ENCODE measurements at regions not wholly inside any gene's neighbourhood (a gene's known extent, or its start where the extent isn't known, plus 50 kb on each side); places are given as distances from the start of the nearest gene placed in this dataset.

DNA sequence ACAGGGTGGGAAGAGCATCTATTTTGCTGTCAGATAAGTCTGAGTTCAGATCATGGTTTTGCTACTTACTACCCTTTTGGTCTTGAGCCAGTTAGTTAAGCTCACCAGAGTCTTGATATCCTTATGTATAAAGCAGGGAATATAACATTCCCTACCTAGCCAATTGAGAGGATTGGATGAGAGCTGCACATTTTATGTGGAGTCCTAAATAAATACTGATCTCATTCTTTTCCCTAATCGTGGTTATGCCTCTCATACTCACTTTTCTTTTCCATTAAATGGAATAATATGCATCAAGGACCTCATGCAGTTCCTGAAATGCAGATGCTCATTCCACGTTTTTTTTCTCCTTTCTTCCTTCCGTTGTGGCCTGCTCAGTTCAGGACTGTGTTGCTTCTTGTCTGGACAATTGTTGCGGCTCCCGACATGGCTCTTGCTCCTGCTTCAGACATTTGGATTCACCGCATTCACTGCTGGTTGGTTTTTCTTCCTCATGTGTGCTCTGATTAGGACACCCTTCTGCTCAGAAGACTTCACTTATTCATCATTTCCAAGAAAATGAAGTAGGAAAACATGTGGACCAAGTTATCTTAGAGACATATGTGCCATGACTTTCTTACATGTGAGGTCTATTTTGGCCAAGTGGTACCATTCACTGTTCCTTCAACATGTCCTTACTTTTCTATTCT, 90.2 kb downstream of the NFKBIZ start (continued):
- TF ChIP-seq, protein P1, sequence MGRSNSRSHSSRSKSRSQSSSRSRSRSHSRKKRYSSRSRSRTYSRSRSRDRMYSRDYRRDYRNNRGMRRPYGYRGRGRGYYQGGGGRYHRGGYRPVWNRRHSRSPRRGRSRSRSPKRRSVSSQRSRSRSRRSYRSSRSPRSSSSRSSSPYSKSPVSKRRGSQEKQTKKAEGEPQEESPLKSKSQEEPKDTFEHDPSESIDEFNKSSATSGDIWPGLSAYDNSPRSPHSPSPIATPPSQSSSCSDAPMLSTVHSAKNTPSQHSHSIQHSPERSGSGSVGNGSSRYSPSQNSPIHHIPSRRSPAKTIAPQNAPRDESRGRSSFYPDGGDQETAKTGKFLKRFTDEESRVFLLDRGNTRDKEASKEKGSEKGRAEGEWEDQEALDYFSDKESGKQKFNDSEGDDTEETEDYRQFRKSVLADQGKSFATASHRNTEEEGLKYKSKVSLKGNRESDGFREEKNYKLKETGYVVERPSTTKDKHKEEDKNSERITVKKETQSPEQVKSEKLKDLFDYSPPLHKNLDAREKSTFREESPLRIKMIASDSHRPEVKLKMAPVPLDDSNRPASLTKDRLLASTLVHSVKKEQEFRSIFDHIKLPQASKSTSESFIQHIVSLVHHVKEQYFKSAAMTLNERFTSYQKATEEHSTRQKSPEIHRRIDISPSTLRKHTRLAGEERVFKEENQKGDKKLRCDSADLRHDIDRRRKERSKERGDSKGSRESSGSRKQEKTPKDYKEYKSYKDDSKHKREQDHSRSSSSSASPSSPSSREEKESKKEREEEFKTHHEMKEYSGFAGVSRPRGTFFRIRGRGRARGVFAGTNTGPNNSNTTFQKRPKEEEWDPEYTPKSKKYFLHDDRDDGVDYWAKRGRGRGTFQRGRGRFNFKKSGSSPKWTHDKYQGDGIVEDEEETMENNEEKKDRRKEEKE (IDR thresholded peaks at IDR 0.05): no peak

DNA sequence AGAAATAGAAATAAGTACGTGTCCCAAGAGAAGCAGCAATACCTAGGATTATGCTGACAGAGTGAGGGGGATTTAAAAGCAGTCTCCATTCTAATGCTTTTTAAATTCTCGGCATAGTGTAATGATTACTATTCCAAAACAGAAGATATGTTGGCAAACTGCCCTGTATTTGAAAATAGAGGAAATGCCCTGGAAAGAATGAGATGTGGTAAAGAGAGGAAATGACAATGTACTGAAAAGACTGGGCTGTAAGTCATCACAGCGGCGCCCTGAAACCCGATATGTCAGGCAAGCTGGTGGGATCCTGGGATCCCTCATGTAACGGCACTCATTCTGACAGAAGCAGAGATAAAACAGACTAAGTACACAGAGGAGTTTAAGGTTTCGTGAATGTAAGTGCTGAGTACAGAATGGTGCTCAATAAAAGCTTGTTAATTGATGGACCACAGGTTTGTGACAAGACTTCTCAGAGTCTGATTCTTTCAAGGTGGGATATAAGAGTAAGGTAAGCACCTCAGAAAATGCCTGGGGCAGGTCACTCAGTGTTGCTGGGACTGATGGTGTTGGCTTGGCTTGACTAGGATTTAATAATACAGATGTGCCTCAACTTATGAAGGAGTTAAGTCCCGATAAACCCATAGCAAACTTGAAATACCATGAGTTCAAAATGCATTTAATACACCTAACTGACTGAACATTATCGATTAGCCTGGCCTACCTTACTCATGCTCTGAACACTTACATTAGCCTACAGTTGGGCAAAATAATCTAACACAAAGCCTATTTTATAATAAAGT, 91.4 kb downstream of the NFKBIZ start:
- Histone ChIP-seq H4K20me1 (ENCODE audit: control insufficient read depth, insufficient read depth) (no peaks in the 10 kb centered on the region), H3K27ac (ENCODE audit: control insufficient read depth, insufficient read depth) (0 out of 2 replicates have a peak overlapping the region, but pooled peaks have one; percentile 5), H3K9ac (ENCODE audit: control insufficient read depth, insufficient read depth, low read length) (no peak overlapping the region), H3K9me3 (replicated peaks; ENCODE audit: control insufficient read depth, insufficient read depth, low read length) (no peaks in the 10 kb centered on the region), H3K4me2 (ENCODE audit: control insufficient read depth, insufficient read depth) (peak overlapping the region; percentile 57), H3K79me2 (ENCODE audit: control insufficient read depth, insufficient read depth, low read length) (no peaks in the 10 kb centered on the region), H2AFZ (ENCODE audit: control insufficient read depth, low read depth, low read length) (no peak overlapping the region), H3K27me3 (replicated peaks in 1 of 2; ENCODE audit: control insufficient read depth in 2 of 2, insufficient read depth in 2 of 2, low read length in 1 of 2) (no peaks in the 10 kb centered on the region), H3K36me3 (ENCODE audit: control insufficient read depth in 2 of 2, insufficient read depth in 2 of 2, low read length in 1 of 2) (no peaks in the 10 kb centered on the region), H3K4me3 (no peak overlapping the region; the same call in 1 of the 2 replicates), H3K4me1 (ENCODE audit: control insufficient read depth, insufficient read depth, low read length) (peaks cover 60% of the 10 kb centered on the region)
- SMC1A ChIA-PET (ENCODE audit: uncharacterized antibody, unreplicated experiment): interaction anchor here (0.7 to 6.5 kb wide), 12 partner anchors 8 to 284 kb away, joined by 3 to 48 read pairs (median 4); no protein-coding TSS in a partner anchor
- RAD21 ChIA-PET (ENCODE audit: unreplicated experiment): interaction anchor here (0.8 to 7.5 kb wide), 8 partner anchors 10 to 284 kb away, joined by 3 to 71 read pairs (median 10); no protein-coding TSS in a partner anchor
- intact Hi-C loops (cut with micrococcal nuclease; ENCODE audit: unreplicated experiment) (loop anchor here (2.0 to 10.0 kb wide), 5 partner anchors 48 to 284 kb away; partner anchors contain the start of genes CEP97 and ZBTB11), in situ Hi-C loops (cut with MboI) (no loop called here)
- WGBS (ENCODE audit: insufficient coverage, insufficient replicate concordance, low lambda C conversion rate, missing lambda C conversion rate): over 99% methylated on average over 9 of the region's 9 CpGs
- no peak for DNase-seq (ENCODE audit: low read depth, low spot score)
- no TSS peak for BruUV-seq (replicated peaks)
- CTCF ChIA-PET: interaction anchor here (1.0 to 1.5 kb wide), 2 partner anchors 113 to 126 kb away, joined by 3 to 4 read pairs; no protein-coding TSS in a partner anchor
- POLR2A ChIA-PET: interaction anchor here (1.0 kb wide), 1 partner anchor 54 kb away, joined by 3 read pairs; no protein-coding TSS in a partner anchor
- FAIRE-seq: no peak
- peak; percentile 1; the same call in 2 of the 3 replicates for ATAC-seq
- TF ChIP-seq, protein P2, sequence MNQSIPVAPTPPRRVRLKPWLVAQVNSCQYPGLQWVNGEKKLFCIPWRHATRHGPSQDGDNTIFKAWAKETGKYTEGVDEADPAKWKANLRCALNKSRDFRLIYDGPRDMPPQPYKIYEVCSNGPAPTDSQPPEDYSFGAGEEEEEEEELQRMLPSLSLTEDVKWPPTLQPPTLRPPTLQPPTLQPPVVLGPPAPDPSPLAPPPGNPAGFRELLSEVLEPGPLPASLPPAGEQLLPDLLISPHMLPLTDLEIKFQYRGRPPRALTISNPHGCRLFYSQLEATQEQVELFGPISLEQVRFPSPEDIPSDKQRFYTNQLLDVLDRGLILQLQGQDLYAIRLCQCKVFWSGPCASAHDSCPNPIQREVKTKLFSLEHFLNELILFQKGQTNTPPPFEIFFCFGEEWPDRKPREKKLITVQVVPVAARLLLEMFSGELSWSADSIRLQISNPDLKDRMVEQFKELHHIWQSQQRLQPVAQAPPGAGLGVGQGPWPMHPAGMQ (IDR thresholded peaks at IDR 0.05; ENCODE audit: borderline replicate concordance): no peak
- TF ChIP-seq MXI1 (IDR thresholded peaks at IDR 0.05; ENCODE audit: low read depth, low read length): 0 out of 2 replicates have a peak, but pooled peaks have one; percentile 22
- peak; percentile 13 to 22; a peak in 2 of 4 replicates for TF ChIP-seq IKZF2 (IDR thresholded peaks at IDR 0.05)
- TF ChIP-seq KLF5 (IDR thresholded peaks at IDR 0.05; ENCODE audit: partially characterized antibody): no peak
- TF ChIP-seq MEF2A (IDR thresholded peaks at IDR 0.05; ENCODE audit: insufficient read depth, low read depth, low read length): no peak
- peak; percentile 61; the same call in 1 of the 2 replicates for TF ChIP-seq SPI1 (IDR thresholded peaks at IDR 0.05; ENCODE audit: borderline replicate concordance, insufficient read depth, low read depth, low read length)
- TF ChIP-seq TCF7 (IDR thresholded peaks at IDR 0.05; ENCODE audit: borderline replicate concordance): 0 out of 2 replicates have a peak, but pooled peaks have one; percentile 23
- no peak for TF ChIP-seq EZH2 (IDR thresholded peaks at IDR 0.05; ENCODE audit: borderline replicate concordance, control insufficient read depth, low read depth, low read length)
- TF ChIP-seq, protein P3, sequence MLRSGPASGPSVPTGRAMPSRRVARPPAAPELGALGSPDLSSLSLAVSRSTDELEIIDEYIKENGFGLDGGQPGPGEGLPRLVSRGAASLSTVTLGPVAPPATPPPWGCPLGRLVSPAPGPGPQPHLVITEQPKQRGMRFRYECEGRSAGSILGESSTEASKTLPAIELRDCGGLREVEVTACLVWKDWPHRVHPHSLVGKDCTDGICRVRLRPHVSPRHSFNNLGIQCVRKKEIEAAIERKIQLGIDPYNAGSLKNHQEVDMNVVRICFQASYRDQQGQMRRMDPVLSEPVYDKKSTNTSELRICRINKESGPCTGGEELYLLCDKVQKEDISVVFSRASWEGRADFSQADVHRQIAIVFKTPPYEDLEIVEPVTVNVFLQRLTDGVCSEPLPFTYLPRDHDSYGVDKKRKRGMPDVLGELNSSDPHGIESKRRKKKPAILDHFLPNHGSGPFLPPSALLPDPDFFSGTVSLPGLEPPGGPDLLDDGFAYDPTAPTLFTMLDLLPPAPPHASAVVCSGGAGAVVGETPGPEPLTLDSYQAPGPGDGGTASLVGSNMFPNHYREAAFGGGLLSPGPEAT (IDR thresholded peaks at IDR 0.05; ENCODE audit: low read depth): 0 out of 2 replicates have a peak, but pooled peaks have one; percentile 16
